Body of pancreas (tissue), 4 donors: ENCODE measurements at regions not wholly inside any gene's neighbourhood (a gene's known extent, or its start where the extent isn't known, plus 50 kb on each side); places are given as distances from the start of the nearest gene placed in this dataset.

ENCODE experiments used
- CTCF ChIP-seq, 7 experiments: fragments of 450-650 bp in 4 of 7; fragments of 200-600 bp in 3 of 7; sonication (generic) in 3 of 7; IDR thresholded peaks; one replicate each; pipeline ENCODE4 v1.5.1; 2016 to 2019; ENCODE audit warnings: antibody characterized with exemption in 7 of 7
- POLR2A ChIP-seq, 3 donors: fragments of 450-650 bp; IDR thresholded peaks; one replicate each; pipeline ENCODE4 v1.6.1; 2016; ENCODE audit warnings: antibody characterized with exemption in 3 of 3, mild to moderate bottlenecking in 2 of 3

GRCh38 chr14:53881921-53882320 is 74.7 kb downstream of the BMP4 start:
- TF ChIP-seq POLR2A (IDR thresholded peaks at IDR 0.05) (no peak), CTCF (IDR thresholded peaks at IDR 0.05) (no peak)
